Fibroblast of the aortic adventitia (primary cell): ENCODE measurements at regions not wholly inside any gene's neighbourhood (a gene's known extent, or its start where the extent isn't known, plus 50 kb on each side); places are given as distances from the start of the nearest gene placed in this dataset.

Experiments
- DNase-seq: peaks from one replicate; pipeline ENCODE4 v3.0.0-alpha.2; 2010; ENCODE audit warnings: low read depth
- H3K4me3 ChIP-seq: 2 replicates; pipeline ENCODE4 v1.5.1; 2011; ENCODE audit warnings: low read depth, mild to moderate bottlenecking, control low read depth, low read length, moderate library complexity
- TF ChIP-seq, protein P1 (sequence below): IDR thresholded peaks from 2 replicates; pipeline ENCODE4 v1.5.1; 2011; ENCODE audit warnings: mild to moderate bottlenecking, low read length, control low read depth, inconsistent platforms; ENCODE audit not compliant: insufficient read depth

DNA sequence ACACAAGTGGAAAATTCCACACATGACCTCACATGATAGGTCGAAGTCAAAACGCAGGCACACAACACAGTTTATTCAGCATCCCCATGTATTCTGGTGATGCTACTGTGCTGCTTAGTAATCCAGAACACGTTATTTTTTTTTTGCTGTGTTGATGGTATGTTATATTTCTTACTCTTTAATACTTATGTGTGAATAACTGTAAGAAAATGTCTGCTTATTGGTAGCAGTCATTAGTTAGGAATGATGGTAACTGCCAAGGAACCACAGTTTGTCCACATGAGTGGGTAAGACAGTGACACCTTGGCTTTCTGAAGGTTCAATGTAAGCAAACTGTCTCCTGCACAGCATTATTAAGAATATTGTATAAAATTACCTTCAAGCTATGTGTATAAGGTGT is 107.7 kb upstream of the DAPK1 start:
- DNase-seq: no peak

DNA sequence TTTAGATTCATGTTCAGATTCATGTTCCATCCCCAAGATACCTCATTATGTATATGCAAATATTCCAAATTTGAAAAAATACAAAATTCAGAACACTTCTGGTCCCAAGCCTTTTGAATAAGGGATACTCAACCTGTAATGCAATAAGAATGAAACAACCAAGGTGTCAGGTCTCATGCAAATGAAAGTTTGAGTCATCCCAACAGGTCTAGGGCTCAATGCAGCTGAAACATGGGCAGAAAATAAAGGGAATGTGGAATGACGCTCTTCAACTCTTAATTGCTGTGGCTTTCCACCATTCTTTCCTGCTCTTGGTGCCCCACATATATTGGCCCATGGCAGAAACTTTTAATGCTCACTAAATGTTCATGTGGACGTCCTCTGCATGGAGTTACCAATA is 107.3 kb upstream of the DAPK1 start:
- TF ChIP-seq, protein P1, sequence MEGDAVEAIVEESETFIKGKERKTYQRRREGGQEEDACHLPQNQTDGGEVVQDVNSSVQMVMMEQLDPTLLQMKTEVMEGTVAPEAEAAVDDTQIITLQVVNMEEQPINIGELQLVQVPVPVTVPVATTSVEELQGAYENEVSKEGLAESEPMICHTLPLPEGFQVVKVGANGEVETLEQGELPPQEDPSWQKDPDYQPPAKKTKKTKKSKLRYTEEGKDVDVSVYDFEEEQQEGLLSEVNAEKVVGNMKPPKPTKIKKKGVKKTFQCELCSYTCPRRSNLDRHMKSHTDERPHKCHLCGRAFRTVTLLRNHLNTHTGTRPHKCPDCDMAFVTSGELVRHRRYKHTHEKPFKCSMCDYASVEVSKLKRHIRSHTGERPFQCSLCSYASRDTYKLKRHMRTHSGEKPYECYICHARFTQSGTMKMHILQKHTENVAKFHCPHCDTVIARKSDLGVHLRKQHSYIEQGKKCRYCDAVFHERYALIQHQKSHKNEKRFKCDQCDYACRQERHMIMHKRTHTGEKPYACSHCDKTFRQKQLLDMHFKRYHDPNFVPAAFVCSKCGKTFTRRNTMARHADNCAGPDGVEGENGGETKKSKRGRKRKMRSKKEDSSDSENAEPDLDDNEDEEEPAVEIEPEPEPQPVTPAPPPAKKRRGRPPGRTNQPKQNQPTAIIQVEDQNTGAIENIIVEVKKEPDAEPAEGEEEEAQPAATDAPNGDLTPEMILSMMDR: no peak
- H3K4me3 ChIP-seq: no peak overlapping the region
- no peak for DNase-seq

More for the DNA sequence above, 107.7 kb upstream of the DAPK1 start:
- H3K4me3 ChIP-seq: no peak overlapping the region
- TF ChIP-seq, protein P1: no peak

DNA sequence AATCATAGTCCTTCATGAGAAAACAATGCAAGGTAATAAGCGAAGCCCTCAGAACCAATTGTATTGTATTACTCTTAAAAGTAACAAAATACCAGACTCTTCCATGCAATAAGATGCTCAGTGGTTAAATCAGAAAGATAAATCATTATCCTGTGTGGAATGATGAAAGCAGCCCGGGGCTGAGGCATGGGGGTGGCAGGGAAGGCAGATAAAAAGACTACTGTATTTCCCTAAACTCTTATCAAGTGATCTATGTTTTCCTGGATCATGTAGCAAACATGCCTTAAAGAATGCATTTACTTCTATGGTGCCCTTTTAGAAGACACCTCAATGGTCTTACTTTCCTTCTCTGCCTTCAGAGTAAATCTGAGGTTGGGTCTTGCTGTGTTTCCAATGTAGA is 105.6 kb upstream of the DAPK1 start:
- TF ChIP-seq, protein P1: no peak
- no peak overlapping the region for H3K4me3 ChIP-seq
- DNase-seq: no peak

- no peak overlapping the region for H3K4me3 ChIP-seq
- DNase-seq: no peak
- TF ChIP-seq, protein P1: no peak
Measured at GRCh38 chr9:87393706-87394230, 103.9 kb upstream of the DAPK1 start.

- no peak overlapping the region for H3K4me3 ChIP-seq
- TF ChIP-seq, protein P1: no peak
- peak; percentile 40 for DNase-seq
Measured at GRCh38 chr9:87395804-87396479, 101.7 kb upstream of the DAPK1 start.

DNA sequence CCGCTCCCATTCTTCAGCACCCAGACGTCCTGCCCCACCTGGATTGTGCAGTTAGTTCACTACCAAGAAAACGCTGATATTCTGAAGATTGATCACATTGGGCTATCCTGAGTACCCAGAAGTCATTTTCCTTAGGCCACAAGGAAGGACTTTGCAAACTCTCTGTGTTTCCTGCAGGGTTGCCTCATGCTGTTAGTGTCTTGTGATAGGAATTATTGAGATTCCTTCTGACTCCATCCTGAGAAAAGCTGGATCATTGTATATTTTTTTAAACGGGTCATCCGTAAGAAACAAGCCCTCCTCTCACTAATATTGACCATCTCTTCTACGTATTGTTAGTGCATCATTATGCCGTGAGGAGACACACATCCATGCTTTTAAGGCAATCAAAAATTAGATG is 96.0 kb upstream of the DAPK1 start:
- TF ChIP-seq, protein P1: no peak
- no peak for DNase-seq
- H3K4me3 ChIP-seq: no peak overlapping the region

- TF ChIP-seq, protein P1: no peak
- DNase-seq: no peak
- no peak overlapping the region for H3K4me3 ChIP-seq
Measured at GRCh38 chr9:87402537-87402936, 95.1 kb upstream of the DAPK1 start.
